Activated CD4-positive, alpha-beta T cell treated with anti-CD3 and anti-CD28 coated beads for 24 hours (primary cell): ENCODE measurements at regions not wholly inside any gene's neighbourhood (a gene's known extent, or its start where the extent isn't known, plus 50 kb on each side); places are given as distances from the start of the nearest gene placed in this dataset.

ENCODE experiments used
- DNase-seq, 2 donors: peaks; one replicate each; pipeline ENCODE4 v3.0.0-alpha.2; 2020; ENCODE audit warnings: low read depth in 2 of 2

GRCh38 chr2:226620176-226620575 is 179.4 kb downstream of the IRS1 start:
- DNase-seq: no peak

- DNase-seq: no peak
These were observed 179.9 kb downstream of the IRS1 start for GRCh38 chr2:226619707-226620106.

DNA sequence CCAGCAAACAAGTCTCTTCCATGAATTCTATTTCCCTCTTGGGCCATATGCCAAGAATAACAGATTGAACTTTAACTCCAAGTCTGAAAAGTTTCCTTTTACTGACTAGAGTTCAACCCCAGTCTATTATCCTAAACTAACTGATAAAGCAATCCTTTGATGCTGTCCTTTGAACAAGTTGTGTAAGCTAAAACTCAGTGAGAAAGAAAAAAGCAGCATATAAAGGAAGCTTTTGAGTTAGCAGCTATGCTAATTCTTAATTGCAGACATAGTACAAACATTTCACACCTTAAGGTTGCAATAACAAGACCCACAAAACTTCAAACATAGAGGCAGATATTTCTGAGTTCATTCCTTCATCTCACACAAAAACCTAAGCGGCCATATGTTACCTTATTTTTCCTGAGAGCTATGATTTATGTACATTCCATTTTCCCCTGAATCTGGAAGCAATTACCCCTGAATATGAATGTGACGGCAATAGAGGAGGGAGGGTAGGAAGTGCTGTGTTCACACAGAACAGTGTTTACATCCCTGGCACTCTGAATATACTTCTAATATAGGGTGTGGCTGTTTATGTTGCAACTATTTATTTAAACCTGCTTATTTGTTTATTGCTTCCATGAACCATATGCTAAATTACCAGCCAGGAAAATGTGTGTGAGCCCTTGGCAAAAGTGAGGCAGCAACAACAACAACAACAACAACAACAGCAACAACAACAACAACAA is 180.6 kb downstream of the IRS1 start:
- no peak for DNase-seq

DNA sequence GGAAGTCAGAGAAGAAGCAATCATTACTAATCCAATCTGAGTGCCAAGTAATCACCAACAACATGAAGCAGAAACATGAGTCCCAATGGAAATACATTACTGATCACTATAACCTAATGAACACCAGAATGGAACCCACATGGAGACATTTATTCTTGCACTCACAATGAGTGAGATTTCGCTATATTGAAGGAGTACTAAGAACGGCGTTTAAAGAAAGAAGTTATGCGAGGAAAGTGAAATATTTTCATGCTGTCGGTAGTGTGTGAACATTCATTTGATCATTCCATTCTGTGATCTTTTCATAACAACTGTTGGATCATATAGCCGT is 181.1 kb downstream of the IRS1 start:
- no peak for DNase-seq

DNA sequence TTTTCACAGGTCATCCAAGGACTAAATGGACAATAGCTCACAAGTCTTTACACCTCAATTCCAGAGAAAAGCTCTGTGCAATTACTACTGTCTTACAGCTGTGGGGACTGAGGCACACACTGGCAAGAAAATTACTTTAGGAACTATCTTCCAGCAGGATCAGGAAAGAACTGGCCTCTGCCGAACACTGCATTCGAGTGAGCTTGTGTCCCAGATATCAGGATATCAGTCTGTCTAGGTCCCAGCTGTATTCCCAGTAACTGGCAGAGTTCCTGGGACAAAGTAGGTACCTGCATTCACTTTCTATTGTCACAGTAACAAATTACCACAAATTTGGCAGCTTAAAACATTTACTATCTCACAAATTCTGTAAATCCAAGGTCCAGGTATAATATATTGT is 183.7 kb downstream of the IRS1 start:
- no peak for DNase-seq

DNA sequence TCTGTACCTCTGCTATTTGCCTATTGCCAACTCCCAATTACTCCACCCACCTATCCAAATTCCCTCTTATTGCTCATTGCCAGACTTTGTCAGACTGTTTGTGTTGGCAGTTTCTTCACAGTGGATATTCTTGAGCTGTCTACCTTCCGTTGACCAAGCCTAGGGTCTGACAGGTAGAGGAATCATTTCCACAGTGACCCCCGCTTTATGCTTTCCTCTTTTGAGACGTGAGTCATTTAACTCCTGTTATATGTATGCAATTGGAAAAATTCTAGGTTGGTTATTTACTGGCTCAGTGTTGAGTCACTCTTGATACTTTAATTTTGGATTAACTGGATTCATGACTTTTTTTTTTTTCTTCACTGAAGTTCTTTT is 187.7 kb downstream of the IRS1 start:
- DNase-seq: no peak

DNA sequence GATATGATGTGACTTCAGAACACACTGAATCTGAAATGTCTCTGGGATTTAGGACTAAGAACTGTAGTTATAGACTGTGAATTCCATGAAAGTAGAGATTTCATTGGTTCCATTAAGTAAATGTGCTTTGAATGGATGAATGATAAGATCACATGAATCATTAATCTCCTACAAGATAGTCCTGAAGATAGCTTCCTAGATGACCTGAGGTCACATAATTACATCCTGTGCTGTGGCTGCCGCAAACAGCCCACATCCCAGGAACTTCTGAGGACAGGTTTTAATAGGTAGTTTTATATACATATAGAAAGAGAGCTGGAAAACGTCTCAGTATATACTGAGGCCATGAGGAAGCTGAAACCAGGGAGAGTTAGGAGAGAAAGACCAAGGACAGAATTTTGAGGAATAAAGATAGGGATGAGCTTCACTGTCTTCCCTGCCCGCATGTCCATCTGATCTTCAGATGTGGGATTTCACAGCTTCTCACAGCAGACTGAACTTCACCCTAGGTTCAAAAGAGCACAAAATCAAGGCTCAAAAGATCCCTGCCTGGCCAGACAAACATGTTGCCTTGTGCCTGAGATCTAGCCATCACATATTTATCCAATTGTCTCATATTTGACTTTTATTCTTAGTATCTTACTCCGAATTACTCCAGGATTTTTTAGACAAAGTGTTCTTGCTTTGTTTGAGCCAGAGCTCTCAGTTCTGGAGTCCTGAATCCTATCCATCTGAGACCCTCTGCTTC is 188.2 kb downstream of the IRS1 start:
- no peak for DNase-seq

DNA sequence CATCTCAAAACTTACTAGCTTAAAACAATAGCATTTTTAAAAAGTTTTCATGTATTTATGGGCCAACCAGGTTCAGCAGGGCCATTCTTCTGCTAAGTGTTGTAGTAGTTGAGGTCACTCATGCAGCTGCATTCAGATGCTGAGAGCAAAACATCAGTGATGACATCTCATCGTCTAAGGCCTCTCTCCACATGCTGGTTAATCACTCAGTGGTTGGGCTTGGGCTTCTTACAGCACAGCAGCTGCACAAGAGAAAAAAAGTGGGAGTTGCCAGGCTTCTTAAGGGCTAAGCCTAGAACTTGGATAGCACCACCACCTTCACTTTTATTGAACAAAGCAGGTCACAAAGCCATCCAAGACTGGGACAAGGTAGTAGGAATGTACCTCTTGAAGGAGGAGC is 190.3 kb downstream of the IRS1 start:
- DNase-seq: no peak

- no peak for DNase-seq
These were observed 191.2 kb downstream of the IRS1 start for GRCh38 chr2:226608451-226608850.

- DNase-seq: no peak
These were observed 192.2 kb downstream of the IRS1 start for GRCh38 chr2:226607379-226607778.

DNA sequence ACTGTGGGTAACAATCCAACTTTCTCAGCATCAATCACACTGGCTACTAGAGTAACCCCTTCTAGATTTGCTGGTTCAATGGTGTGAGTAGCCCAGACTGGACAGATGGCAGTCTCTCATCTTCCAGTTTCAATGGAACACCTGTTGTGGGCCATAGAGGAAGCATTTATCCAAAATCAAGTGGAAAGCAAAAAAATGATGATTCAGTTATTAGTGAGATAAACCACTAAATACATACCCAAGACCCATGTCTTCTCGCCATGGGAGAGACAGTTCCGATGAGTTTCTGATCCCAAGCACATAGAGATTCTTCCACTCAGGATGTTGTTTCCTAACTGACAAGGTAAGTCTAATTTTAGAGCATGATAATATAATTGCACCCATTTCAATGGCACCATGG is 194.0 kb downstream of the IRS1 start:
- no peak for DNase-seq

GRCh38 chr2:226603606-226604005 is 196.0 kb downstream of the IRS1 start:
- no peak for DNase-seq

- no peak for DNase-seq
These were observed 197.5 kb downstream of the IRS1 start for GRCh38 chr2:226601881-226602662.

DNA sequence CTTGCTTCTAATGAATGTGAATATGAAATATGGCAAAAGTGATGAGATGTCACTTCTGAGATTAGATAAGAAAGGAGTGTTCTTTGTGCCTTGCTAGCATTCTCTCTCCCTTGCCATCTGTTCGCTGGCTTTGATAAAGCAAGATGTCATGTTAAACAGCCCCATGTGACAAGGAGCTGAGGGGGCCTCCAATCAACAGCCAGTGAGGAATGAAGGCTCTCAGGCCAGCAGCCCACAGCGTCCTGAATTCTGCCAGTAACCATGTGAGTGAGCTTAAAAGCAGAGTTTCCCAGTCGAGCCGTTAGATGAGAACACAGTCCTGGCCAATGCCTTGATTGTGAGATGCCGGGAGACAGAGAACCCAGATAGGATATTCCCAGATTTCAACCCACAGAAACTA is 198.8 kb downstream of the IRS1 start:
- DNase-seq: no peak

GRCh38 chr2:226600184-226600583 is 199.4 kb downstream of the IRS1 start:
- no peak for DNase-seq

GRCh38 chr2:226589043-226589442 is 210.6 kb downstream of the IRS1 start:
- no peak for DNase-seq

GRCh38 chr2:226585130-226585561 is 214.5 kb downstream of the IRS1 start:
- no peak for DNase-seq

DNA sequence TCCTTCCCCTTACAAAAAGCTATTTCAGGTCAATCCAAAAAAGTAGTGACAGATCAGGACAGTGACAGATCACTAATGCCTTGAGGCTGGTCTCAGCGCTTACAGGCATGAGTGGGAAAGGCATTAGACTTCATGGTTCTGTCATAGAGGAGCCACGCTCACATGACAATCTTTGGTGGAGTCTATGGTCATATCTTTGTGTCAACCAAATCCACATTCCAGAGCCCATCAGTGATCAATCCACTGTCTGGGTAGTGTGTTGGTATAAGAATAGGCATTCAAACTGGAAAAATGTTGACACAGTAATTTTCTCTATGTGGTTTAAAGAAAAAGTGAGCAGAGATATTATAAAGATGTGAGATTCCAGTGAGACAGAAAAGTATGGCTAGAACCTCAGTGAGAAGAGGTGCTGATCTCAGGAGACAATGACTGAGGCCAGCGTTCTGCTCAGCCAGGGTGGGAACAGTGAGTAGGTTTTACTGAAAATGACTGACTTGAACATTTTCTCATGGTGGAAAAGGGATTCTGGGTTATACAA is 215.0 kb downstream of the IRS1 start:
- DNase-seq: no peak

GRCh38 chr2:226583715-226584114 is 215.9 kb downstream of the IRS1 start:
- DNase-seq: no peak

DNA sequence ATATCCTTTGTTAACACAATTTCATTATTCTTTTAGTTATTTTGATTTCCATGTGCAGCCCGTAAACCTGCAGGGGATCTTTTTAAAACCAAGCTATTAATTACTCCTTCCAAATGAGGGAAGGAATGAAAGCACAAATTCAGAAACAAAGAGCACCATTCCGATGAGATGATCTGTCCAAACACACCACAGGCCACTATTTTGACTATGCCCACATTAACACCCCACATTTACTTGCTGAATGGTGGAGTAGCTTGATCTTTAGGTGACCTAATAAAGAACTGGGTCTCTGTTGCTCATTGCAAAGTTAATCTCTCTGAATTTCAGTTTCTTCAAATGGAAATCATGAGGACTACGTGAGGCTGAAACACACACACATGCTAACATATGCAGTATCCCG is 218.0 kb downstream of the IRS1 start:
- DNase-seq: no peak

GRCh38 chr2:226581004-226581403 is 218.6 kb downstream of the IRS1 start:
- DNase-seq: no peak

GRCh38 chr2:226580403-226580802 is 219.2 kb downstream of the IRS1 start:
- DNase-seq: no peak

DNA sequence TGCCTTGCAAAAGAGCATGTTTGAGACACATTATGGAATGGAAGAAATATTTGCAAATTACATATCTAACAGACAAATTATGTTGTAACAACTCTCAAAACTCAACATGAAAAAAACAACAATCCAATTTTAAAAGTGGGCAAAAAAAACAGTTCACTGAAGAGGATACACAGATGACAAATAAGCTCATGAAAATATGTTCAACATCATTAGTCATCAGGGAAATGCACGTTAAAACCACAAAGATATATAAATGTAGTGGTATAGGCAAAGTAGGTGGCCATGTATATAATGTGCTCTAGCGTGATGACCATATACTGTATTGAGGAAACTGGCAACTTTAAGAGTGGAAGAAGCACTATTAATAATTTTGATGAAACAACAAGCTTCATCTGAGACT is 220.1 kb downstream of the IRS1 start:
- no peak for DNase-seq
